ENCODE measurements at regions not wholly inside any gene's neighbourhood (a gene's known extent, or its start where the extent isn't known, plus 50 kb on each side); places are given as distances from the start of the nearest gene placed in this dataset.
A peak's percentile ranks its signal among the peaks of the same experiment; 100 is the strongest.

- DNase-seq (ENCODE audit: low read depth) = peak; percentile 80
- no peak overlapping the region for H3K4me3 ChIP-seq (ENCODE audit: low read length)
- no peak for TF ChIP-seq CTCF (conservative IDR thresholded peaks at IDR 0.05; ENCODE audit: low read length)
Observed at GRCh38 chr14:61226015-61226654, 55.0 kb downstream of the TMEM30B start.

DNA sequence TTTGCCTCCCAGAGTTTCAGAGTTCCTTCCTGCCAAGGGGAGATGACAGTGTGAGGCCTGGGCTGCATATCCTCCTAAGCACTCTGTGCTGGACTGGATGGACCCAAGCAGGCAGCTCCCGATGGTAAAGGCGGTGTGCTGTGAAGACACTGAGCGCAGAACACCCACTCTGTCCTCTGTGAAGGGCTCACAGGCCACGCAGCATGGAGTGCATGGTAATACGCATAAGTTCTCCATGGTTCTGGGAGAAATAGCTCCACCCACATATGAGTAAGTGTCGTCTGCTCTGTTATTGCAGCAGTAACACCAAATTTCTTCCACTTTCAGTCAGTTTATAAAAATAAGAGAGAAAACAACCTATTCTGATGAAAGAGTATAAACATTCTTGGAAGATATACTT, 55.8 kb downstream of the TMEM30B start:
- no peak for TF ChIP-seq CTCF (conservative IDR thresholded peaks at IDR 0.05; ENCODE audit: low read length)
- DNase-seq (ENCODE audit: low read depth) = no peak
- no peak overlapping the region for H3K4me3 ChIP-seq (ENCODE audit: low read length)

DNA sequence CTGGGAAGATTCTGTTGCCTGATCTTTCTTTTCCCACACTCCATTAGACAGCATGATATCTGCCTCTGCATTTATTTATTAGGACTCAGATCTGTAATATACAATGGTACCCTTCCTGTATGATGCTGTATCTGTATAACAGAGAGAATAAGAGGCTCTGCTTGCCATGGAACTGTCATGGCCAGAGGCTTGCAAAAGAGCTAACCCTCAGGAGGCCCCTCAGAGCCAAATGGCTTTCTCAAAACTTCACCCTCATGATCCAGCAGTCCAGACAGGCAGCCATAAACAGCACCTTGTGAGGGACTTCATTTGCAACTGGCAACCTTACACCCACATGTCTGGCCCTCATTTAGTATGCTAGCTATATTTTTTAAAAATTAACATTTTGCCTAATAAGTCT, 57.6 kb downstream of the TMEM30B start:
- TF ChIP-seq CTCF (conservative IDR thresholded peaks at IDR 0.05; ENCODE audit: low read length) = no peak
- H3K4me3 ChIP-seq (ENCODE audit: low read length) = no peak overlapping the region
- no peak for DNase-seq (ENCODE audit: low read depth)

DNA sequence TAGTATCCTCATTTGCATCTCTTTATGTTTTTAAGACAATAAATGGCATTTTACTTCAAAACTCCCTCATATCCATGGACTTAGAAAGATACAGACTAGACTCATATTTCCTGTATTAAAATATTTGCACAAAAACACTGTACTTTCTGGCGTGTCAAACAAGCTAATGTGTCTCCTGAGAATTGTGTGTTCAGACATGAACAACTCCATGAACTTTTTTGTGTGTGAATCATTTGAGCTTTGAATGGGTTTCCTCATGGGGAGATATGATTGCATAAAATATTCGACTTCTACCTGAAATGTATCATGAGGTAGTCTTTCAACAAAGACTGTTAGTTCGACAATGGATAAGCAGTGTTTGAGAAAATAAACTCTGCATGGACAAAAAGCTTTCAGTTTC, 58.8 kb downstream of the TMEM30B start:
- DNase-seq (ENCODE audit: low read depth) = no peak
- no peak overlapping the region for H3K4me3 ChIP-seq (ENCODE audit: low read length)
- TF ChIP-seq CTCF (conservative IDR thresholded peaks at IDR 0.05; ENCODE audit: low read length) = no peak

GRCh38 chr14:61221906-61222305, 59.2 kb downstream of the TMEM30B start:
- H3K4me3 ChIP-seq (ENCODE audit: low read length) = no peak overlapping the region
- TF ChIP-seq CTCF (conservative IDR thresholded peaks at IDR 0.05; ENCODE audit: low read length) = no peak
- DNase-seq (ENCODE audit: low read depth) = no peak

- no peak for TF ChIP-seq CTCF (conservative IDR thresholded peaks at IDR 0.05; ENCODE audit: low read length)
- no peak for DNase-seq (ENCODE audit: low read depth)
- H3K4me3 ChIP-seq (ENCODE audit: low read length) = no peak overlapping the region
Observed at GRCh38 chr14:61219673-61220072, 61.5 kb downstream of the TMEM30B start.

DNA sequence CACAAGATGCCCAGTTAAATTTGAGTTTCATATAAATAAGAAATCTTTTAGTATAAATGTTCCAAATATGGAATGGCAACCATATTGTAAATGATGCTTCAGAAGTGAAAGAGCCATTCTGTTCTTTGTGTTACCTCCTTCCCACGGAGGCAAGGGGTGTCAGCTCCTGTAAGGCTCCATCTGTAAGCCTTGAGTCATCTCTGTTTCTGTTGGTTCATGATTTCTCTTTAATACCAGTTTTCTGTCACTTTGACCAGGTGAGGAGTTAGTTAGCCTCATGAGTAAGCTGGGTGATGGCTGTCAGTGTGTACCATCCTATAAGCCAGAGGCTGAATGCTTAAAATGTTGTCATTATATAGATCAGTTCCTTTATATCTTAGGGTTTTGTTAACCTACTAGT, 61.9 kb downstream of the TMEM30B start:
- no peak for DNase-seq (ENCODE audit: low read depth)
- no peak for TF ChIP-seq CTCF (conservative IDR thresholded peaks at IDR 0.05; ENCODE audit: low read length)
- H3K4me3 ChIP-seq (ENCODE audit: low read length) = no peak overlapping the region
